SK-MEL-5 (cell line): ENCODE measurements at regions not wholly inside any gene's neighbourhood (a gene's known extent, or its start where the extent isn't known, plus 50 kb on each side); places are given as distances from the start of the nearest gene placed in this dataset.
"Not testable (repeated sequence)": the region's sequence is repeated elsewhere in the genome, so short reads cannot be mapped to it uniquely, and the experiment has no call there.

ENCODE experiments used
- DNase-seq: peaks from one replicate; pipeline ENCODE4 v3.0.0-alpha.2; 2016; ENCODE audit warnings: low read depth, low spot score
- in situ Hi-C: cut with HindIII; loops from 2 replicates; pipeline ENCODE4 v1.10.0; 2016; ENCODE audit warnings: low sequenced_read_pairs, high pct_unique_total_duplicates, low pct_unique_long_range_greater_than_20kb

DNA sequence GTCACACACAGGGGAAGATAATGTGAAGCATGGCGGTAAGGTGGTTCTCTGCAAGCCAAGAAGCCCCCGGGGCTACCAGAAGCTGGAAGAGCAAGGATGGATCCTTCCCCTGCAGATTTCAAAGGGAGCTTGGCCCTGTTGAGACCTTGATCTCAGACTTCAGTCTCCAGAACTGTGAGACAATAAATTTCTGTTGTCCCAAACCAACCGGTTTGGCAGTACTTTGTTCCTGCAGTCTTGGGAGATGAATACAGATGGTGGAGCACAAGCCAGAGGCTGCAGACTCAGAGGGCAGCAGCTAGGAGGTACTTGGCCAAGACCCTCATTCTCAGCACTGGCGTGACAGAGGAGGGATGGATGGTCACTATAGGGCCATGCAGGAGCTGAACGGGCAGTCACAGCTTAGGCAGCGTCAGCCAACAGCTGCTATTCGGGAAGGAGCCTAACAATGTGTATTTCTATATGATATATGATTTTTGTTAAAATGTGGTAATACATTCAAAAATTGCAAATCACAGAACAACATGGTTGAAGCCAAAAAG, 387.3 kb downstream of the TNS3 start:
- in situ Hi-C loops, result no loop called here
- DNase-seq, result no peak

DNA sequence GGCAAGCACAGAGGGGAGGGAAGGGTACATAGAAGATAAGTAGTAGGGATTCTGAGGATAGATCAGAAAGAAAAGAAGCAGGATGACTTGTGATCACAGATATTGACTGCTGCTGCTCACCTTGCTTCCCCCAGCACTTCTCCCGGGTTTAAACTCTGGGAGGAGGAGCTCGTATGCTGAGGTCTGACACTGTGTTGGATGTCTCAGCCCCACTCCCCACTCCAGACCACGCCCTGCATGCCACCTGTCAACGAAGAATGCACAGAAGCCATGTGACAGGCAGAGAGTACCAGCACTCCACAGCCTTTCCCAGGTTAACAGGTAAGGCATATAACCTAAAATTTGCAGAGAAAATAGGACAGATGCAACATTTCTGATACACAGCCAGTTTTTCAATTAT, 388.9 kb downstream of the TNS3 start:
- no peak for DNase-seq
- in situ Hi-C loops, result no loop called here

DNA sequence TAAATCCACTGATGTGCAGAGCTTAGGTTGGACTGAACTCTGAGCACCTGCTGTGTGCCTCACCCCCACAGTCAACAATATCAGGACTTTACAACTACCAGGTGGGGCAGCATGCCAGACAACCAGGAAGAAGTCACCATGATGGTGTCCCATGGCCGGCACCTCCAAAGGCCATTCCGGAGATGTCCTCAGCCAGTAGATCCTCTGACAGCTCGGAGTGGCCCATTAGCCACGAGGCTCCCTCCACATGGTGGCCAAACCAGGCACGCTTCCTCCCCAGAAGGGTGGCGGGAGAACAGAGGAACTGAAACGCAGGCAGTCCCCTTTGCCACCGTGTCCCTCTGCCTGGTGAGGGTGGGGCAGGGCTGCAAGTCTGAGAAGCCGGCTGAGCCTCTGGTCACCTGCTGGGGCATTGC, 390.0 kb downstream of the TNS3 start:
- in situ Hi-C loops, result no loop called here
- no peak for DNase-seq

DNA sequence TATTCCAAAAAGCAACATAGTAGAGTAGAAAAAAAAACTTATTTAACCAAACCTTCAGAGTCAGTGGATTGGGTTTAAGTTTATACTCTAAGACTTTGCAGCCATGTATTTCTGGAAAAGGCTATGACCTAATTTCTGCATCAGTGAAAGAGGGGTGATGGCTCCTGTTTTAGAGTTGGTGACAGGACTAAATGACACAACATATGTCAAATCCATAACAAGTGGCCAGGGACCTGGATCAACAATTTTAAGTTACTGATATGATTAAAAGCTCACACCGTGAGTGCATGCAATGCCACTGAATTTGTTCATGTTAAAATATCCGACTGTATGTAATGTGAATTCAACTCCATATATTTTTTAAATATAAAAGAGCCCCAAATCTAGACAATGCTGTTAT, 390.6 kb downstream of the TNS3 start:
- DNase-seq, result no peak
- in situ Hi-C loops, result no loop called here

DNA sequence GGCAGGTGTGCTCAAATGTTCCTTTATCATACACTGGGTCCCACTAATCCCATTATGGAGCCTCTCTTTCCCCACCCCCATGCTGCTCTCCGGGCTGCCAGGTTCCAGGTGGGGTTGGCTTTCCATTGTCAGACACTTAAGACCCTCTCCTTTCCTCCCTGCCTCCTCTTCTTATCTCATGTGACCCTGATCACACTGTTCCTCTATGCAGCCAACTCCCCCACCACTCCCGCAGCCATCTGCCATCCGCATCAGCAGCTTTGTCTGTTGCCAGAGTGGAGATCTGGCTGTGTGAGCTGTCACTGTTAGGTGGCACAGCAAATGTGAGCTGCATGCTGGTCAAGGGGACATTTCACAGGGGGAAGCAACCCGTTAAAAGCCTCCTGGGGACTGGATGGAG, 391.4 kb downstream of the TNS3 start:
- in situ Hi-C loops, result no loop called here
- no peak for DNase-seq

DNA sequence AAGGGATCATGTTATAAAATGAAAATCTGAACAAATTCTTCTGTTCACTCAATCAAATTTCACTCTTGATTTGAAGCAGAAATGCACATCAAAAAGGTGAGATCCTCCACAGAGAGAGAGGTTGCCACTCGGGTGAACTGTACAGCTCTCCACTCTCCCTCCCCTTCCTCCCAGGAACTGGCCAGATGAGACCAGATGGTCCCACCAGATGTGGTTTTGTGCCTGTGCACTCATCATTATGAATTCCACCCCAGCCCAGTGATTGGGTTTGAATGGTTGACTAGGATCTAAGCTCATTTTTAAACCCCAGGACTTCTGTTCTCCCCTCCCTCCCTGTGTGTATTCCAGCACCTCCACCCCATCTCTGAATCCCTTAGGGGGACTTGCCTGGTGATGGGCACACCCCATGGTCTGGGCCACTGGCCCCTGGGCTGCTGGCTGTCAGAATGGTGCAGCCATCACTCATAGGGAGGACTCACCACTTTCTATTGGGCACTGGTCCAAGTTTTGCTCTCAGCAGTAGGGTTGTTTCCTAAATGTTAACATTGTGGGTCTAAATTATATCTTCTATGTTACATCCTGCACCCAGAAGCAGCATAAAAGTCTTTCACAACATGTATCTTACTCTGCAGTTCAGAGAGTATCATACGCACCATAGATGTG, 393.1 kb downstream of the TNS3 start:
- in situ Hi-C loops, result no loop called here
- no peak for DNase-seq

DNA sequence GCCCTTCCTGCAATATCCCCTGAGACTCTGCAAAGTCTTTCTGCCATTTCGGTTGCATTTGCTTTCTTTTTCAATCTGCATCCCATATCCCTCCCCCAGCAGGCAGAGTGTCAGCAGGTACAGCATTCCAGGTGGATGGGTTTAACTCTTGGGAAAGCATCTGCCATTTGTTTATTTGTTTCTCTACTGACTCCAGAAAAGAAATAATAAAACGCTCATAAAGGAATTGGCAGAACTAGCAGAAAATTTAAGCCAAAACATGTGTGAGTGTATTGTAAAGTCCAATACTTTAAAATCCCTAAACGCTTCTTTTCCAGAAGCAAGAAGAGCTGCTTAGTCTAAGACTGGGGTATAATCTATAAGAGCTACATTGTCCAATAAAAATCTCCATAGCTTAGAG, 393.8 kb downstream of the TNS3 start:
- in situ Hi-C loops, result no loop called here
- DNase-seq, result no peak

DNA sequence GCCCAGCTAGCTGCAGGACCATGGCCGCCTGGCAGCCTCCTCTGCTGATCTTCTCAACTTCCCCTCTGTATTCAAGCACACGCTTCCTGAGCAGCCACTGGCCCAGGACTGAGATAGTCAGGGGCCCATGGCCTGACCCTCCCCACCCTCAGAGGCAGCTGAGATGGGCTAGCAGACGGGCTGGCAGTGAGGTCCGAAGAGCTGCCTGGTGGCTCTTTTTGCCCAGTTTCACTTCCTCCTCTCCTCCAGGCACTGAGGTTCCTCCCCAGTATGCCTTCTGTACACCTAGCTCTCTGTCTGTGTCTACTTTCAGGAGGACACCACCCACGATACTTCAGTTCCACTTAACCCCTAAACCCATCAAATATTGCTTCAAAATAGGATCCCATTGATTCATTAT, 395.6 kb downstream of the TNS3 start:
- DNase-seq, result no peak
- in situ Hi-C loops, result no loop called here

DNA sequence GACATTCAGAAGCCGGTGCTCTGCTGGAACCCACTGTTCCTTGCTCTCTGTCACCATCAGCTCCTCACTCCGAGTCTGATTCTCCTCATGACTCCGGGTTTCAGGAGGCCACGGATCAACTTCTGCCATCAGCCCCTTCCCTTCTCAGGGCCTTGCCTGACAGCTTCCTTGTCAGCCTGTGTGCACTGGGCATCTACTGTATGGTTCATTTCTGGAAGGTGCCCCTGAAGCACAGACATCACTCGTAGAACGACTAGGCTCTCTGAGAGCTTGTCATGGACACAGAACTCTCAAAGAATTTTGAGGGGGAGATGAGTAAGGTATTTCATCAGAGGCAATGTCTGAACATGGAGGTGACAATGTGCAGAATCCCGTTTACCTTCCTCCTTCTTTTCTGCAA, 396.1 kb downstream of the TNS3 start:
- no peak for DNase-seq
- in situ Hi-C loops, result no loop called here

DNA sequence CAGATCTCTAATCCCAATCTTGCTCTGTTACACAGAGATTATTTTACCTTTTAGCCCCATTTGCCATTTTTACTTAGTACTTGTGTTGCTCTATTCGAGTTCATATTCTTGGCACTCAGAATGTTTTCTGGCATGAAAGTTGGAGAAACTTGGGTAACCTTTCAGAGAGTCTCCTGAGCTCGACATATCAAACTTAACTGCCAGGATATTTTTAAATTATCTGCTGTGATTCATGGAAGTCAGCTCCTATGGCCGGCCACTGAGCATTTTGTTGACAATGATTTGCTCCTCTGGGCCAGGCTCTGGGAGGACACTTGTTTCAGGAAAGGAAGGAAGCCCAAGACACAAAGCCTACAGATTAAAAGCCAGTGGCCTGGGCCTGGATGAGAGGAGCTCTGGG, 396.7 kb downstream of the TNS3 start:
- DNase-seq, result no peak
- in situ Hi-C loops, result no loop called here

DNA sequence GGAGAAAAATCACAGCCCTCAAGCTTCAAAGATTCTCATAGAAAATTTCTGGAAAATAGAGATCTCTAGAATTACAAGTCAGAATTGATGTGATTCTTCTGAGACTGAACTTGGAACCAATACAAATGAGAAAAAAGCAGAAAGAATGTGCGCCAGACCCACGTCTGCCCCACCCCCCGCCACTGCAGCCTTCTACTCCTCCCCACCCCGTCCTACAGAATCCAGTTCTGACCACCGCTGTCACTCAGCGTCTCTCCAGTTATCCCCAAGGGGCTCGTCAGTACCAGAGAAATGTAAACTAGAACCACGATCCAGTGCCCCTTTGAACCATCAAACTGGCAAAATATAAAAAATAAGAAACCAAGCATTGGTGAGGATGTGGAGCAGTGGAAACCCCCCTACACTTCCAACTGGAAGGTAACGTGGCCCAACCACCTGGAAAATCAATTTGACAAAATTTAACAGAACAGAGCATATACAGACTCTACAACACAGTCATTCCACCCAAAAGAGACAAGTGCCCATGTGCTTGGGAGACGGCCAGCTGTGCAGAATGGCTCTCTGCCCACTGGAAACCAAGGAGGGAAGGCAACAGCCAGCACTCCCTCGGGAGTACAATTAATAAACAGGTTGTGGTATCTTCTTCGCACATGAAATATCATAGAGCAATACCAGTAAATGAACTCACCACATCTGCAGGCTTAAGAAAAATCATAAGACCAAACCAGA, 397.9 kb downstream of the TNS3 start:
- DNase-seq, result no peak
- in situ Hi-C loops, result no loop called here

DNA sequence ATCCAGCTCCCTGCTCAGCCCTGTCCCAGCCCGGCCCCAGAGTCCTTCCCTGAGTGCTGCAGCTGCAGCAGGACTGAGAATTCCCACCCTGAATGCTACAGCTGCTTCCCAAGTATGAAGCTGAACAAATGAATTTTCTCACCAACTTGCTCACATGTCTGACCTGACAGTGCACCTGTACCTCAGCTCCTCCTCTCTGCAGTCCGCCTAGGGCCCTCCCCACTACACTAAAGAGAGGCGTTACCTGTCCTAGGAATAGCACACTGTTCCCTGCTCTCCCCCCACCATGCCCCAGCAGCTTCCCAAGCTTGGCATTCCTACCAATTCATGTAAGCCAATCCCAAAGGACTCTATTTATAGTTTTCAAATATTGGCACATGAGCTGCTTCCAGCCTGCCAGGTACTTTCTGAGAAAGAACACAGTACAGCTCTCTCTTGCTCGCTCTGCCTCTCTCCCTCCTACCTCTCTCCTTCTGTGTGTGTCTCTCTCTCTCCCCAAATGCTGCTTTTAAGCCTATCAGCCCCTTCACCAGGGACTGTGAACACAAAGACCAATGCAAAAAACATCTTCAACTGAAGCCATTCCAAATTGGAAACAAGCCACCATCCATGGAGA, 400.1 kb downstream of the TNS3 start:
- no peak for DNase-seq
- in situ Hi-C loops, result no loop called here

DNA sequence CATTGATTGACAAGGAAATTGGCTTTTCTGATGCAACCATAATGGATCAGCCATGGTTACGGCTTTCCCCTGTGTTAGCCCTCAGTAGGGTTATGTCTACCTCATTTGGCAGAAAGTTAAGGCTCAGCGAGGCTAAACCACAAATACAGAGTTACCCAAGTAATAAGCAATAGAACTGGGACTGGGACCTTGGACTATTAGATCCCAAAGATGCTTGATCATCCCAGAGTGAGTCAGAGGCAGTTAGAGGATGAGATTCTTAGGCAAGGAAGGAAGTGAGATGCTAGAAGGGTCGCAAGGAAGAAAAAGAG, 401.4 kb downstream of the TNS3 start:
- DNase-seq, result no peak
- in situ Hi-C loops, result no loop called here

DNA sequence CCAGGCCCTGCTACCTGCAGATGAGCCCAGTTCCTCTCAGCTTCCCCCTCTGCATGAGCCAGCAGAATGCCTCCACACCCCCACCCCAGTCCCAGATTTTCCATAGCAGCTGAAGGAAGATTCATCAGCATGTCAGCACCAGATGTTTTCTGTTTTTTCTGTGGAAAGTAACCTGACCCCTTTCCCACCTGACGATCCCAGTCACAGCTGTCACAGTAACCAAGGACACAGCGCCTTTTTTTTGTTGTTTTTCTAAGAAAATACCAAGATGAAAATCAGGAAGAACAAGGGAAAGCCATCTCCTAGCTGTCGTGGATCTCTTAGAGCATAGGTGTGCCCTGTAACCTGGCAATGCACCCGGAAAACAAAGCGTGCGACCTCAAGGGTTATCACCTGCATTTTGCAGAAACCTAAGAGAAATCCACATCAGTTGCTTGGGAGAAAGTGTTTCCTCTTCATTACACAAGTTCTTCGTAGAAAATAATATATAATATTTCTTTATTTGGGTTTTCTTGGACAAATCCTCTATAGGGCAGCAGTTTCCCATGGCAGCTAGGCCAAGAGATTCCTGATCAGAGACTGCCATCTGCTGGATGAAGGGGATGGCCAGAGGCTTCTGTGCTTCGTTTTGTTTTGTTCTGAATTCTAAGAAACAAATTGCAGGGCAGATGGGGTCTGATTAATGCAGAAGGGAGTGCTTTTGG, 401.9 kb downstream of the TNS3 start:
- in situ Hi-C loops, result no loop called here
- peak; percentile 80 for DNase-seq

DNA sequence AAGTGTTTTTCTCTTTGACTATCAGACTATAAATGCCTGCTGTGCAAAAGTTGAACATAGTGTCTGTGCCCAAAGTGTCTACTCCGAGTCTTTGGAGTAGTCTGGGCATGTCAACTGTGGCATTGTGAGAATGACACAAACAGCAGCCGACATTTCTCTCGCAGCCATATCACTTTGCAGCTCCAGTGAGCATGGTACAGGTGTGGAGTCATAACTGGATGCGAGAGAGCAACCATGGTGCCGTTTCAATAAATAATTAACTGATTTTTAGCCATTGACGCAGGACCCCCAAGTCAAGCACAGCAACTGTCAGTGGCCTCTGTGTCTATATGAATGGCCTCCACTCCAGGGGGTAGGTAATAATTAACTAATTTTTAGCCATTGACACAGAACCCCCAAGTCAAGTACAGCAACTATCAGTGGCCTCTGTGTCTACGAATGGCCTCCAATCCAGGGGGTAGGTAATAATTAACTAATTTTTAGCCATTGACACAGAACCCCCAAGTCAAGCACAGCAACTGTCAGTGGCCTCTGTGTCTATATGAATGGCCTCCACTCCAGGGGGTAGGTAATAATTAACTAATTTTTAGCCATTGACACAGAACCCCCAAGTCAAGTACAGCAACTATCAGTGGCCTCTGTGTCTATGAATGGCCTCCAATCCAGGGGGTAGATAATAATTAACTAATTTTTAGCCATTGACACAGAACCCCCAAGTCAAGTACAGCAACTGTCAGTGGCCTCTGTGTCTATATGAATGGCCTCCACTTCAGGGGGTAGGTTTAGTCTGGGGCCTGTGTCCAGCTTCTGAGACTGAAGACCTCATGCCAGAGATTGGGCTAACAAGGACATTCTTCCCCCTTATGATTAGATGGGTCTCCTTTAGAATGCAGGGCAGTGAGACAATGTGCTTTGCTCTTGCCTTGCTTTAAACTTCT, 409.0 kb downstream of the TNS3 start:
- in situ Hi-C loops, DNase-seq: not testable (repeated sequence)

DNA sequence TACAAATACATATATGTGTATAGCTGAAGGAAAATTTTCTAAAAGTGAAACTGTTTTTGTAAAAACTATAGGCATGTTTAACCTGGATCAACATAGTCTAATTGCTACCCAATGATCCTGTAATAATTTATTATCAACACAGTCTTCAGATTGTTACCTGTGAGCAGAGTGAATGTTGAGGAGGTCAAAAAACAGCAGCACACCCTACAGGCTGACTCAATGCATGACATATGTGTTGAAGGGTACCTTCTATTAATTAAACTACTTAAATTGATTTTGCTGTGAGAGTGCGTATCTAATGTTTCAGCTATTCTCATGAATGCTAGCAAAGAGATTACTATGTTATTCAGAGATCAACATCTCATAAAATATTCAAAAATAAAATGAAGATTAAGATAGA, 411.4 kb downstream of the TNS3 start:
- peak; percentile 46 for DNase-seq
- in situ Hi-C loops, result no loop called here

DNA sequence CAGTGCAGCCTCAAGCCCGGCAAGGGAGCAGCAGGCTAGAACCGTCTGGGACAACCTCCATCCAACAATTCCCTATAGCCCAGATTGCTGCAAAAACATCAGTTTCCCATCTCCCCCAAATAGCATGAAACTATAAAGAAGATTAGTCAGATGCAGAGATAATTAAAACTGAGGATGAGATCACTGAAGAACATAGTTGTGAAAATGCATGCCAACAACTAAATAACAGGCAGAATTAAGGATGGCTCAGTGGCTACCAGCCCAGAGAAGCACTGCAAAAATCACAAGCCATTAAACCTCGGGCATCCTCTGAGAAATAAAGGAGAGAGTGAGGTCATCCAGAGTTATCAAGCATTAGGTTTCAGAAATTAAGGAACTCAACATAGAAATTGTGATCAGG, 427.1 kb downstream of the TNS3 start:
- no peak for DNase-seq
- in situ Hi-C loops, result no loop called here
